NCI-H1105 treated with DMSO at 0.1 percent for 48 hours (cell line): ENCODE measurements at regions not wholly inside any gene's neighbourhood (a gene's known extent, or its start where the extent isn't known, plus 50 kb on each side); places are given as distances from the start of the nearest gene placed in this dataset.

Source experiments
- DNase-seq: peaks from one replicate; lab custom pipeline; 2025; lab: John Stamatoyannopoulos, UW

DNA sequence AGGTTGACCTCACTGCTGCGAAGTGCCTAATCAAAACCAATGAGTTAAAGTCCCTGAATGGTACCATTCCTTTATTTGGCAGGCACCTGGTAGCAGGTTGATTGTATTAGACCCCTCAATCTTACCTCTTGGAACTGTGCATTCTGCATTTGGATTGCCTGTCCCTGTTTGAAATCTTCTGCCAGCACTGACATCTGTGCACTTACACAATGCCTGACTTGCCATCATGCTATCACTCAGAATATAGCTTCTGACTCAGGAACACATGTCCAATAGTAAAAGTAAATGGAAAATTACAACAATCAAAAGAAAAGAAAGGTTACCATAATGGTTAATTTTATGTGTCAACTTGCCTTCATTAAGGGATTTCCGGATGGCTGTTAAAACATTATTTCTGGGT, 366.0 kb upstream of the PDGFD start:
- no peak for DNase-seq

GRCh38 chr11:104529213-104529612, 365.3 kb upstream of the PDGFD start:
- DNase-seq = peak; percentile 67

GRCh38 chr11:104526006-104526405, 362.1 kb upstream of the PDGFD start:
- DNase-seq = no peak

DNA sequence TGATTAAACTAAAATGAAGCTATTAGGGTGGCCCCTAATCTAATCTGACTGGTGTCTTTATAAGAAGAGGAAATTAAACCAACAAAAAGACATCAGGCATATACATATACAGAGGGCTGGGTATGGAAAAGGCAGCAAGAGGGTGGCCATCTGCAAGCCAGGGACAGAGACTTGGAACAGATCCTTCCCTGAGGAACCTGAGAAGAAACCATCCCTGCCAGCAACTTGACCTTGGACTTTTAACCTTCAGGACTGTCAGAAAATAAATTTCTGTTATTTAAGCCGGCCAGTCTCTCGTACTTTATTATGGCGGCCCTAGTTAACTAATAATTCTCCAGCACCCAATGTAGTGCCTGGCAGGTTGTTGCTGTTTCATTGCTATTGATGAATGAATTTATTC, 361.5 kb upstream of the PDGFD start:
- DNase-seq = no peak

- DNase-seq = no peak
Observed at GRCh38 chr11:104524254-104524653, 360.3 kb upstream of the PDGFD start.

DNA sequence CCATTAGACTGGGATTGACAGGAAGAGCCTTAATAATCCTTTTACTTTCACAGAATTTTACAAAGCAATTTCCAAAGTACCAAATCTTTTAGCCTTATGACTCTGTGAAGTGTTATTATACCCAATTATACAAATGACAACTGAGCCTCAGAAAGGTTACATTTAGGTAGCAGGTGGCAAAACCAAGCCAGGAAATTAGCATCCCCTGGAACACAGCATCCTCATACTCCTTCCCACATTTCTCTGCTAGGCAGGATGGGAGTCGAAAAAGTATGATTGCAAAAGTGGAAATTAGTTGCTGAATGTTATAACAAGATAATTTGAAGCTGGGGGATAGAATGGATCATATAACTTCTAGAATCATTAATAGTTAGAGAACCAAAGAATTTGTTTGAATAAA, 359.7 kb upstream of the PDGFD start:
- no peak for DNase-seq

GRCh38 chr11:104522650-104523049, 358.7 kb upstream of the PDGFD start:
- DNase-seq = peak; percentile 45

DNA sequence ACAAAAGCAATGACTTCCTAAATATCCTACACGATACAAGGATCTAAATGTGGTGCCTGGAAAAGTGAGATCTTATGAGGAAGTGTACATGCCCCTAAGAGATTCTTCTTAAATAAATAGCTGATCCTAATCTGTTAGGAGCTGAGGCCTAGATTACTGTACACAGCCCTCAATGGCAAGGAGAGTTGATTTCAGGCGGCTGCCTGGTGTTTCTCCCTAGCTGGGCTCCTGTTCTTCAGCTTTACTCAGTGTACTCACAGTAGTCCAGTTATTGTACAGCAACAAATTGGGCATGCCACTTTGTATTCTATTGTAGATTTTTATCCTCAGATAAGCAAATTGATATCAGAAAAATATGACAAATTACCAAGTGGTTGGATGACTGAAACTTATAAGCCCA, 358.2 kb upstream of the PDGFD start:
- DNase-seq = no peak

GRCh38 chr11:104510169-104510568, 346.2 kb upstream of the PDGFD start:
- no peak for DNase-seq

DNA sequence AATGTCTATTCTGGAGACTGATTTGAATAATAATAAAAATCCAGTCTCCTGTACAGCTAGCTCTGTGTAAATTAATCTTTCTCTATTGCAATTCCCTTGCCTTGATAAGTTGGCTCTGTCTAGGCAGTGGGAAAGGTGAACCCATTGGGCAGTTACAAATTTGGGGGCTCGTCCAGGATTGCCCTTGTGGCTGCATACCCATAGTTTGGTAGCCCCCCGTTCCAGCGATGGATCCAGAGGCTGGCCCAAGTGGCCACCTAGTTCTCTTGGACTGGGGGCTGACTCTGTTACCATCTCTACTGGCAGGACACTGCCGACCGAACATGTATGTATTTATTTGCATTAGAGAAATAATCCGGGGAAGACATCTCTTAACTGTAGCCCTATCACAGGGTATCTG, 326.2 kb upstream of the PDGFD start:
- no peak for DNase-seq

DNA sequence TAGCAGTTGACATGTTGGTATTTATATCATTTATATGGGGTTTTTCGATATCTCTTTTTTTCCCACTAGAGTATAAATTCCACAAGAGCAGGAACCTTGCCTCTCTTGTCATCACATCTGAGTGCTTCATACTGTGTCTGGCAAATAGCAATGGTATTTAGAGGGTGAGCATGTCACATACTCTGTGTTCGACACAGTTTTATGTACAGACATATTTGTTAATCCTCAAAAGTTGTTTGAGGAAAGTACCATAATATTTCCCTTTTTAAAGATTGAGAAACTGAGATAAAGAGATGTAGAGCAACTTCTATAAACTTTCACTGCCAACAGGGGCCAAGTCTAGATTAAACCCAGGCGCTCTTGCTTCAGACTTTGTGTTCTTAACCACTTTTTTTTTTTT, 324.6 kb upstream of the PDGFD start:
- DNase-seq = no peak

- peak; percentile 42 for DNase-seq
Observed at GRCh38 chr11:104487046-104487806, 323.3 kb upstream of the PDGFD start.

DNA sequence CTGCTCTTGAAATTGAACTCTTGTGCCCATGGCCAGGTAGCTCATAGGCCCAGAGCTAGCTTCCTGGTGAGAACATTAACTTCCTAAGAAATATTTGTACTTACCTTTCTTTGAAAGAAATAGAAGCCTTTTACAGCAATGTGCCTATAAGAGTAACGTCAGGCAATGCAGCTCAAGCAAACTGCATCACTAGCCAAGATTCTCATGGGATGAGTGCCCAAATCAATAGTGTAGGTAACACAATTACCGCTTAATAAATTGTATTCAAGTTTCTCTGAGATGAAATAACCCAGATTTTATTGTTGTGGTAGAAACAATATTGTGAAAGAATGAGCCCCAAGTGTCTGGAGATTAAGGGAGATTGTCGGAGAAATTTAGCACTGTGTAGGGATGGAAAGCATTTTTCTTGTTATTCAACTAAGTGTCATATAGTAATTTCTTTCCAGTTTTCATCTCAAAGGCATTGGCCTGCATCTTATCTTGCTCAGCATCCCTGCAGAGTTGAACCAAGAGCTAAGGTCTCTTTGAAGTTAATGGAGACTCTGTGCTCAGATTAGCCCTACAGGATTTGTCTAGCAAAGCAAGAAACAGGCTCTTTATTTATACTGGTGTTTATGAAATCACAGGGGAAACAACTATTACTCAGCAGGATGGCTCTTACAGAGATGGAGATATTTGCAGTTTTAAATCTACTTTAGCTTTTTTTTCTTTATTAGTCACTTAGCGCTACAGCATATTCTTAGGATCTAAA, 321.0 kb upstream of the PDGFD start:
- DNase-seq = no peak

DNA sequence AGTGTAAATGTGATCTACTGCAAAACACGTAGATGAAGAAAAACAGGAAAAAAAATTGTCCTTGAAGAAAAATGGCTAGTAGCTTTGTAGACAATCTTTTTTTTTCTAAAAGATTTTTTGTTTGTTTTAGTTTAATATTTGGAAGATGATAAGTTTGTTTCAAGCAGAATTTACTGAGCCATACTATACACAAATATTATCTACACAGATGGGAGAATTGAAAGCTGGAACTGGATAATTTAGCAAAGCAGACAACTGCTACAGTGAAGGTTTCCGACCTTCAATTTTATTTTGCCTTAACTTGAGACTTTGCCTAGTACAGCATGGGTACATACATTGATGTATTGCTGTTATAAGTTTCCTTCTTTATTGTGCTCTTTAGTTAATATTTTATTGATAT, 313.0 kb upstream of the PDGFD start:
- DNase-seq = no peak

DNA sequence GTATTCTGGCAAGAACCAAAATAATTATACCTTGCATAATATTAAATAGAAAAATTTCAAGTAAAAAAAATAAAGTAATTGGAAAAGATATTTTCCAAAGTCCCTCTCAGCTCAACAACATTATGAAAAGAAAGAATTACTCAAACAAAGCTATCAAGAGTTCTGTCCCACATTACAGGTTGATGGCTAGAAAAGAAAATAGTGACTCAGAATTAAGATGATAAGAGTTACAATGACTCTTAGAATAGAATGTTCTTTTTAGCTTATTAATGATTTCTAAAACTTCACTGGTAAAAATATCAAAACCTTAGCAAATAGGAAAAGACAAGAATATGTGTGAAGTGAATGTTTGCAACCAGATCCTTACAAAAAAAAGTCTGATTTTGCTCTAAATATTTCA, 312.5 kb upstream of the PDGFD start:
- DNase-seq = no peak

- no peak for DNase-seq
Observed at GRCh38 chr11:104467404-104467803, 303.5 kb upstream of the PDGFD start.

- no peak for DNase-seq
Observed at GRCh38 chr11:104465321-104465720, 301.4 kb upstream of the PDGFD start.

DNA sequence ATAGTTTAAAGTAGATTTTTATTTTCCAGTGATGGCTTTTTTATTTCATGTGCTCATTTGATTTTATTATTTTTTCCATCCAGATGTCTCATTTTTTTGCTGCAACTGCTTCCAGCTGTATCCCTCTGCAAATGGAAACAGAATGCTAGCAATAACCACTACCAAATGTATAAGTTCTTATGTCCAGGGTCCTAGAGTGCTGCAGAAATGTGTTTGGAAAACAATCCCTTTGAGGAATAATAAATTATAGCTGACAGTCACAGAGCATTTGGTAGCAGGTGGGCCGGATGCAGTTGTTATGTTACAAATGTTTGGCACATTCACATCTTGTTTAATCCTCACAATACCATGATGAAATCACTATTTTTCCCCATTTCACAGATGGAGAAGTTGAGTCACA, 300.7 kb upstream of the PDGFD start:
- DNase-seq = no peak

GRCh38 chr11:104462341-104462740, 298.4 kb upstream of the PDGFD start:
- DNase-seq = no peak

DNA sequence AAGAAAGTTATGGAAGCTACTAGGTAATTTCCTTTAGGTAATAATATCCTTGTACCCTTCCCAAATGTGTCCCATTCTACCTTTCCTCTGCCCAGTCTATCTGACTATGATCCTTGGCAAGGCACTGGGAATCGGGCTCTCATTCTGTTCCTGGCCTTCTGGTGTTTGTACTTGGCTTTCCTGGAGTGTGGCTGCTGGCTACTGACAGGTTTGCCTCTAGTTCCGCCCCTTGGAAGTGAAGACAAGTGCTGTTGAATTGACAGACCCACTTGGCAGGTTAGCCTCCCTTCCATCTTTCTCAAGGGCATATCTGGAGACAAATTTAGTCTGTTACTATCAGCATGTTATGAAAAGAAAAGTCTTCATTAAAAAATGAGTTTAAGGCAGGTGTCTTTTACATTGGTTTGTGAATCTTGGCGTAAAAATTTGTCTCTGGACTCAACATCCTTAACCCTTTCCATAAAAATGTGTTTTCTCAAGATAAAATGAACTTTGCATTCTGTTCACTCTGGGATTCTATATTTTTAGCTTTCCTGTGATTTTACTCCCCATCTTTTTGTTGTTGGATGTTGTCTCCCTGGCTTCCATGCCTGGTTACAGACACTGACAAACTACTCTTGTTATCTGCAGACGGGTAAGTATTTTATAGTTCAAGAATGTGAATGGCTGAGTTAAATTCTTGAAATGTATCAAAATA, 287.4 kb upstream of the PDGFD start:
- DNase-seq = no peak

DNA sequence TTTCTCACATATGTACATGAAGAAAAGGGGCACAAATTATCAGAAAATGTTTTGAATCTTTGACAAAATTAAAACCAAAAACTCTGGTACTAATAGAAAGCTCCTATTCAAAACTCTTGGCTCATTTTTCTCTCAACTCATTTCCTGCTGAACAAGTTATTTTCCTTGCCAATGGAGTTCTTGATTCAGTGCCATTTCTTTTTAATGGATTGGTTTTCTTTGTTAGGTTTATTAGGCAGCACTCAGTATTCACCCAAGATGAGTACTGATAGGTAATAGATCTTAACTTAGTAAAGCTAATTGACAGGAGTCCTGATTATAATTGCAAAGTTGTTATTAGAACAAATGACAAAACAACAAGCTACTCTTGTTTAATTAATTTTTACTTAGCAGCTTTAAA, 279.4 kb upstream of the PDGFD start:
- peak; percentile 74 for DNase-seq

- no peak for DNase-seq
Observed at GRCh38 chr11:104442321-104442720, 278.4 kb upstream of the PDGFD start.

DNA sequence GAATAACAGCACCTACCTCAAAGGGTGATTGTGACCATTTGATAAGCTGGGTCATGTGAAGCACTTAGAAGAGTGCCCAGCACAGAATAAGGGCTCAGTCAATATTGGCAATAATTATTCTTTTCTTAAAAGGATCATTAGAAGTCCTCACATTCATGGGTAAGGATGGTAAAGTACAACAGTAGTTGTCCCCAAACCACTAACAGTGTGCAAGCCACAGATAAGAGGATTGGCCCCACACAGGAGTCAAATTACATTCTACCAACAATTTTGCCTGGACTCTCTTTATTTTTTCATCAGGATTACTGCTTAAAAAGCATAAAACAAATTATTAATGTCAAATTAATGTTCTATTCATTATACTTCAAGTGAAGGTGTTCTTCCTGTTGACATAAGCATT, 271.5 kb upstream of the PDGFD start:
- no peak for DNase-seq
